ENCODE measurements at regions not wholly inside any gene's neighbourhood (a gene's known extent, or its start where the extent isn't known, plus 50 kb on each side); places are given as distances from the start of the nearest gene placed in this dataset.

DNA sequence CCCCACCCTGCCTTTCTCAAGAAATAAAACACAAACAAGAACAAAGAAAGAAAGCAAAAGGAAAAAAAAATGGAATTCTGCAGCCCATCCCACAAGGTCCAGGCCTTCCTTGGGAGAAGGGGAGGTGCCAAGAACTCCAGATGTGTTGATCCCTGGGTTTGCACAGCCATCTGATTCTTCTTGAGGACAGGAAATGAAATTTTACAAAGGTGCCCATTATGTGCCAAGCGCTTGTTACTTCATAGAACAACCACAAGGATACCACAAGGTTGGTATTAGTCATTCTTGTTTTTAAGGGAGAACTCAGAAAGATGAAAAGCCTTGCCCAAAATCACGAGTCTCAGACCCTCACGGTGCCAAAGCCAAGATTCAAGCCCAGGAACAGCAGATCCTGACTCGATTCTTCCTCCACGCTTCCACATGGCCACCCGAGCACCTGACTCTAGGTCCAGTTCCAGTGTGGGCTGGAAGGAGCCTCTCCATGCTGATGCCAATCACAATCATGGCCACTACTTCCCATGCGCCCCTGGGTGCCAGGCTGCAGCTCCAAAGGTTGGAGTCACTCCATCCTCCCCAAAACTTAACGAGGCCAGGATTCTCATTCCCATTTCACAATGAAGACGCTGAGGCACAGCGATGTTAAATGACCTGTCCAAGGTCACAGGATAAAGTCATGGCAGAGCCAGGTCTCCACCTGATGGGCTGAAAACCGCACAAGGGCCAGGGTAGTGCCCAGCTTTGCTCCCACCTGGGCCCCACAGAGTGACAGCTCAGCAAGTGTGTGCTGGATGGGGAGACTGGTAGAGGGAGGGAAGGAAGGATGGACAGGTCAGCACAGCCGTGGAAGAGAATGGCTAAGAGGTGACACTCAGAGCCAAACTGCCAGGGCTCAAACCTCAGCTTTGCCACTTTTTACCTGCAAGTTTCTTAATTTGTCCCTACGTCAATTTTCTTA lies 66.7 kb upstream of the TOP1 start:
- no peak for DNase-seq (ENCODE audit: extremely low read depth, low read depth)
- TF ChIP-seq, protein P1, sequence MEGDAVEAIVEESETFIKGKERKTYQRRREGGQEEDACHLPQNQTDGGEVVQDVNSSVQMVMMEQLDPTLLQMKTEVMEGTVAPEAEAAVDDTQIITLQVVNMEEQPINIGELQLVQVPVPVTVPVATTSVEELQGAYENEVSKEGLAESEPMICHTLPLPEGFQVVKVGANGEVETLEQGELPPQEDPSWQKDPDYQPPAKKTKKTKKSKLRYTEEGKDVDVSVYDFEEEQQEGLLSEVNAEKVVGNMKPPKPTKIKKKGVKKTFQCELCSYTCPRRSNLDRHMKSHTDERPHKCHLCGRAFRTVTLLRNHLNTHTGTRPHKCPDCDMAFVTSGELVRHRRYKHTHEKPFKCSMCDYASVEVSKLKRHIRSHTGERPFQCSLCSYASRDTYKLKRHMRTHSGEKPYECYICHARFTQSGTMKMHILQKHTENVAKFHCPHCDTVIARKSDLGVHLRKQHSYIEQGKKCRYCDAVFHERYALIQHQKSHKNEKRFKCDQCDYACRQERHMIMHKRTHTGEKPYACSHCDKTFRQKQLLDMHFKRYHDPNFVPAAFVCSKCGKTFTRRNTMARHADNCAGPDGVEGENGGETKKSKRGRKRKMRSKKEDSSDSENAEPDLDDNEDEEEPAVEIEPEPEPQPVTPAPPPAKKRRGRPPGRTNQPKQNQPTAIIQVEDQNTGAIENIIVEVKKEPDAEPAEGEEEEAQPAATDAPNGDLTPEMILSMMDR (IDR thresholded peaks at IDR 0.05; ENCODE audit: low read depth, low read length), result no peak

DNA sequence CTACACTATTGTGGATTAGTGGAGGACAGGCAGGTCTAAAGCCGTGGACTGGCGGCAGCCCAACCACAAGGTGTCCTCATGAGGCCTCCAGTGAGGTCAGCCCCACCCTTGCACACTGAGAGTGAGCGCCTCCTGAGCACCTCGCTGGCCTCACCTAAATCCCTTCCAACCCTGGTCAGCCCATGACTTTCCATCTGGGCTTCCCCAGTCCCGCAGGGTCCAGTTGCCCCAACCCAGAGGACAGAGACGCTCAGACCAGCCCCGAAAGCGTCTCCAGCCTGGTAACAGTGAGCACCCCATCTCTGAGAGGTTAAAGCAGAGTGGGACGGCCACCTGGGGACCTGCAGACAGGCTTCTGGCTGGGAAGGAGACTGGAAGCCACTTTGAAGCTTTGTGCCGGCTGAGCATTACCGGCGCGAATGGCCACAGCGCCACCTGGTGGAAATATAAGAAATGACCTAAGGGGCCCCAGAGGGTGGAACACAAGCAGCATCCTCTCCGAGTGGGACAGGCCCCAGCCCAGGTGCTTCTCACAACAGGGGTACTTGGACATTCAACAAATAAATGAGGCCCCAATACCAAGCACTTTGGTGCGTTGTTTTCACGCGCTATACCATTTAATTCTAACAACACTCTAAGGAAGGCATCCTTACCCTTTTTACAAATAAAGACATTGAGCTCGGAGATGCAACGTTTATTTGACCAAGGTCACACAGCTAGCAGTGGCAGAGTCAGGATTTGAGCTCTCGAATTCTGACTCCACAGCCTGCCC lies 65.7 kb upstream of the TOP1 start:
- DNase-seq (ENCODE audit: extremely low read depth, low read depth), result no peak
- TF ChIP-seq, protein P1 (IDR thresholded peaks at IDR 0.05; ENCODE audit: low read depth, low read length), result peak; percentile 79

- TF ChIP-seq, protein P1 (IDR thresholded peaks at IDR 0.05; ENCODE audit: low read depth, low read length), result no peak
- DNase-seq (ENCODE audit: extremely low read depth, low read depth), result no peak
These were observed 65.1 kb upstream of the TOP1 start for GRCh38 chr20:40963505-40963845.

DNA sequence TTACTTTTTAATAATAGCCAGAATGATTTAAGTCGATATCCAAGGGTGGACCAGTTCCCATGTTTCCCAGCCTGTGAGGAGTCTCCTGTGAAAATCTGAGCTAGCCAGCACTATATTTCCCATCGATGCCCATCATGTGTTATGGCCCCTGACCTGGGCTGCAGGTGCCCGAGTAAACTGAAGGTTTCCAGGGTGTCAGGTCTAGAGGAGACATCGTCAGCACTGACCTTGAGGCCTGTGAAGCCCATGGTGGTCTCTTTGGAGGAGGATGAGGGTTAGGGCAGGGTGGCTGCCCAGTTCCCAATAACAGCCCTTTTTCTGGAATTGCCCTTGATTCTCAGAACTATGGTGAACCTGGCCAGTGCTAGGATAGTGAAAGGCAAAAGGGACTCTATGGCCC lies 63.0 kb upstream of the TOP1 start:
- DNase-seq (ENCODE audit: extremely low read depth, low read depth), result no peak

GRCh38 chr20:40966103-40966502 lies 62.5 kb upstream of the TOP1 start:
- no peak for DNase-seq (ENCODE audit: extremely low read depth, low read depth)
- TF ChIP-seq, protein P1 (IDR thresholded peaks at IDR 0.05; ENCODE audit: low read depth, low read length), result peak; percentile 17

More for the DNA sequence above, 63.0 kb upstream of the TOP1 start:
- TF ChIP-seq, protein P1 (IDR thresholded peaks at IDR 0.05; ENCODE audit: low read depth, low read length), result no peak

DNA sequence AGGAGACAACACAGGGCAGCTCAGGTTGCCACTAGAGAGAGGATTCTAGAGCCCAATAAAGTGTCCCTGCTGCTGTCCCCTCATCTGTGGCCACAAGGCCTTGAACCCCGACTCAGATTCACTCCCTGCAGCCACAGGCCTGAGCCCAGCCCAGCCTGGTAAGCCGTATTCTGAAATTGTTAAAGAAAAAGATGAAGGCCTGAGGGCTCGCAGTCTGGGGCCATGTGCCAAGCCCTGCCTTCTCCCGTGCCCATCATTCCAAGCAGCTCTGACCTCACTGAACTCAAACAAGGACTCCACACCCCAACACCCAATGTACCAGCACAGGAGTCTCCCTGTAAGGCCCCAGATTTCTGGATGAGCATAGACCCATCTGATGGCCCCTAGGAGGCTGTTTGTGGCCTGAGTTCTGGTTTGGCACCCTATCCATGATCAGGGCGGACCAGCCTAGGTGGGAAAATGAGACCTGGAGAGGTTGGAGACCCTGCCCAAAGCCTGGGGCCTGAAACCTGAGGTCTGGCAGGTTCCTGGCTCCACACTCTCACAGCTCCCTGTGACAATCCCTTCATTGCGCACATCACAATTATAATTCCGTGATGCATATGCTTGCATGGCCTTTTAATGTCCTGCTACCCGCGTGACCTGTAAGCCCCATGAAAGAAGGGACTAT lies 62.0 kb upstream of the TOP1 start:
- TF ChIP-seq, protein P1 (IDR thresholded peaks at IDR 0.05; ENCODE audit: low read depth, low read length), result no peak
- no peak for DNase-seq (ENCODE audit: extremely low read depth, low read depth)

Measured in AG09319 (cell line).